ENCODE measurements at regions not wholly inside any gene's neighbourhood (a gene's known extent, or its start where the extent isn't known, plus 50 kb on each side); places are given as distances from the start of the nearest gene placed in this dataset.

- no peak for TF ChIP-seq MAX (IDR thresholded peaks at IDR 0.05)
- TF ChIP-seq EP300 (IDR thresholded peaks at IDR 0.05; ENCODE audit: borderline replicate concordance) = no peak
These were observed 293.3 kb upstream of the SHH start for GRCh38 chr7:156105337-156106106.

Measured in Ishikawa (cell line).